ENCODE measurements at regions not wholly inside any gene's neighbourhood (a gene's known extent, or its start where the extent isn't known, plus 50 kb on each side); places are given as distances from the start of the nearest gene placed in this dataset.

DNA sequence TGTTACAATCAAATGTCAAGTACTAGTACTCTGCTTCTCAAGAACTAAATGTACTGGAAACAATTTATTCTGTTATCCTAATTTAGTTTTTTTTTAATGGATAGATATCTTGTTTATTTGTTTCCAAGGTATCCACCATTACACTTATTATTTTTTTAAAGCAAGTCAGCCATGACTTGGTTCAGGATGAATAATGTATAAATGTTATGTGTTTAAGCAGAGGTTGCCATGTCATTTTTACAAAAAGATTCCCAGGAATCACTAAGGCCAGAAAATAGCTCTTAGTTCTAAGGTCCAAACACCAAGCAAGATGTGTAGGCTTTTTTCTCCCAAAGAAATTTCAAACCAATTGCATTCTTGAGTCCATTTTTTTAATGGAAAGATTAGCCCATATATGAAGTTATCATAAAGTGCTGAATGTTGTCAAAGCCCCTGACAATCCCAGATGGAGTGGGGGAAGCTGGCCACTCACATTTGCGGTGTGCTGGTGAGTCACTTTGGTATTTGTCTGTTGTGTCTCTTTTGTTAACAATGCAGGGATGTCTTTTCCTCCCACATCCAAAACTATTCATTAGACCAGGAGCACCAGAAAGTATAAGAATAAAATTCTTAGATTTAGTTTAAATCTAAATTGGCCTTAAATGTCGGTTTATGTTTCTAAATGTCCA, 158.9 kb downstream of the COL6A3 start:
- DNase-seq, result no peak
- no peak for ATAC-seq
- intact Hi-C loops (cut with DNase I, micrococcal nuclease), result no loop called here

DNA sequence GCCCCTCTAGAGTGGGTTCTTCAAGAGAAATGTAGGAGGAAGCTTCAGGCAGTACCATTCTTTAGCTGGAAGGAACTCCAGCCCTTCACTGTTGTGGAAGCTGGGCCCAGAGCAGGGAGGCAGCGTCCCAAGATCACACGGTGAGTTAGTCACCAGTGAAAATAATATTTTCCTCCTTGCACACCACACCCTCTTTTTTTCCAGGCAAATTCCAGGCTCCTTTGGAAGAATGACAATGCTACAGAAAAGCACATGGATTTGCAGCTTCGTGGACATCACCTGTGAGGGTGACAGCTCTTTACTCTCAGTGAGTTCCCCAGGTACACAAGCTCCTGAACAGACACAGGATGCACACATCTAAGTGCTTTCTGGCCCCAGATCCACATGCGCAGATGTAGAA, 157.1 kb downstream of the COL6A3 start:
- ATAC-seq (no peak), DNase-seq (peak in 1 of 2 donors; percentile 38)

DNA sequence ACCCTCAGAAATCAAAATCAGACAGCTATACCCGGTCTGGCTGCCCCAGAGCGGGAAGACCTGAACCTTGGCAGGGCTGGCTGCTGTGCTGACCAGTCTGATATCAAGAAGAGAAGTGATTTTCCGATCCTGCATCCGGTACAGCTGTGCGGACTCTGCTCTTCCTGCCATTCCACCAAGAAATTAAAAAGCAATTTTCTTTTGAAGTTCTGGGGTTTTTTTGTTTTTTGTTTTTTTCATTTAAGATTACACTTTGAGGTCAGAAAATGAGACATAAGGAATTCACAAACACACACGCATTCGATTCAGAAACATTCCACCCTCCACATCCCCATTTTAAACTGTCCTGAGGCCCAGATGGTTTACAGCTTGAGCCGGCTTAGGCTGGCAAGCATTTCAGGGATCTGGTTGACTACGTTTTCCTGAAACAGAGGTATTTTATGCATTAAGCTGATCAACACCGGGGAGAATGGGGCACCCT, 156.5 kb downstream of the COL6A3 start:
- intact Hi-C loops (cut with DNase I, micrococcal nuclease), result no loop called here
- no peak for DNase-seq
- ATAC-seq, result no peak

More for the DNA sequence above, 157.1 kb downstream of the COL6A3 start:
- intact Hi-C loops (cut with DNase I, micrococcal nuclease), result no loop called here

DNA sequence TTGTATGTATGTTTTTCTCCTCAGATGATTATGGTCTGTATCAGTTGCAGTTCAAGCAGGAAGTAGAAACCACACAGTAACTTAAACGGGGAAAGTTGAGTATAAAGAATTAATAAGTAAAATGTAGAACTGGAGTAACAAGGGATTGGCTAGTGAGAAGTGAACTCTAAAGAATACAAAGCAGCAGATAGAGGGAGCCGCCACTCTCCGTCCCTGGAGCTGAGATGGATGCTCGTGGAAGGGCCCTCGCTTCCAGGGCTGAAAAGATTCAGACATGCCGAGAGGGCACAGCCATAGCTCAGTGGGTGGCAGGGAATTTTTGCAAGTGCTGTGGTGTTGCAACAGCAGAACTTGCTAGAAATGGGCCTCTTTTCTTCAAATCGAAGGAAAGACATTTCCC, 155.8 kb downstream of the COL6A3 start:
- ATAC-seq, result no peak

DNA sequence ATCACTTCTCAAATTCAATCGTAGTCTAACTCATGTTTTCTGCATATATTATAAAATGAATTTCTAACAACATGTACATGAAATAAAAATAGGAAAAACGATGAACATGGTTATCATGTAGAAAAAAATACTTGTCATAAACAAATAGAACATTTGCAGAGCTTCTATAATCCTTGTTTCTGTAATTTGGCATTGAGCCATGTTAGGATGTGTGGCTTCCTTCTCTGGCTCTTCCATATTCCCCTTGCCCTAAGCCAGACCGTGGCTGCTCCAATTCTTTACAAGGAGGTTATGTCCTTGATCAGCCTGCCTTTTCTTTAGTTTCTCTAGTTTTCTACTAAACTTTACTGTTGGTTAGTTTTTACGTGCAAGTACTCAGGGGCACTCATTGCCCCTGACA, 155.3 kb downstream of the COL6A3 start:
- intact Hi-C loops (cut with DNase I, micrococcal nuclease), result no loop called here
- ATAC-seq, result no peak

More for the DNA sequence above, 155.8 kb downstream of the COL6A3 start:
- intact Hi-C loops (cut with DNase I, micrococcal nuclease), result no loop called here
- no peak for DNase-seq

DNA sequence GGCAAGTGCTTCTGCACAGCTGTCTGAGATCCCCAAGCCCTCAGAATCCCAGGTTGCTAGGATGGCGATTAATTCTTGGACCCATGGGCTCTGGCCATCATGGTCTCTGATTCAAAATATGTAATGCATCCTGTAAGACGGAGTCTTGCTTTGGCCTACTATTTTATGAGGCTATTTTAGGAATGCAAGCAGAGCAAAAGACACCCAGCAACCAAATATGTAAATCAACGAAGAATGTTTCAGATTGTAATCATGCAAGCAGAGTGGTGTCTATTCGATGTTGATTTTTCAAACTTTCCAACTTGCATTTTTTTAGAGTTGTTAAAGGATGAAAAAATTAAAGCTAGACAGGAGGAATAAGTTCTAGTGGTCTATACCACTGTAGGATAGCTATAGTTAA, 154.8 kb downstream of the COL6A3 start:
- intact Hi-C loops (cut with DNase I, micrococcal nuclease), result no loop called here
- DNase-seq (no peak), ATAC-seq (no peak)

More for the DNA sequence above, 155.3 kb downstream of the COL6A3 start:
- DNase-seq, result no peak

DNA sequence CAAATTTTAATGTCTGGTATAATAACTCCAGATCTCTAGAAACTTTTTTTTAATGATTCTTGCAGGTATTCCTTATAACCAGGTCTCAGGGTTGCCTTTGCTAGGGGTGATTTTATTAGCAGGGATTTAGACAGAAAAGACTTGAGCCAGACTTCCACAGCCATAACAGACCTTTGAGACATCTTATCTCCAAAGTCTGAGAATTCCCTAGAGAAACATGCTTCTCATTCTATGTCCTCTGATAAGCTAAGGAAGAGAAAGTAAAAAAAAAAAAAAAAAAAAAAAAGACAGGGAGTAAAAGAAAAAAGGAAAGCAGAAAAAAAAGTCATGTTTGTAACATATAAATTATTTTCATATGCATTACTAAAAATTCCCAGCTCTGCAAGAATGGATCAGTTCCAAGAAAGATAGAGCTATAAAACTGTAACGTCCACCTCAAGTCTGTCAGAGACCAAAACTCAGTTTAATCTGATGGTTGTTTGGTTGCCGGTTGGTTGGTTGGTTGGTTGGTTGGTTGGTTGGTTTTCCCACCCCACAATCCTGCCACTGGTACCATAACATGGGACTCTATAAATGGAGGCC, 153.8 kb downstream of the COL6A3 start:
- DNase-seq, result no peak
- intact Hi-C loops (cut with DNase I, micrococcal nuclease), result no loop called here
- no peak for ATAC-seq

DNA sequence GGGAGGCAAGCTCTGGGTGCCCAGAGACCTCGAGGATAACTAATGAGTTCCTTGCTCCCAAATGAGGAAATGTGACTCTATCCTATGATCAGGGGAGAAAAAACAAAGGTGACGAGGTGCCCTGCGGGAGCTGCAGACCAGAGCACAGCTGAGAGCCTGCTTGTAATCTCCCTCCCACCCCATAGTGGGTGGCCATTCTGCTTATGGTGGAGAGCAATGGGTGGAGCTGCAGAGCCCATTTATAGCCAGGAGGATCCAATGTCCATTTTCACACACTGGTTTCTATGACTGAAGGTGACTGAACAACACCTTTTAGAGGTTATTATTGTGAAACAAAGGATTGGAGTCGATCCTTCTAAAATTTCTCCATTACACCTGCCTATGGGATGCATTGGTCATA, 153.3 kb downstream of the COL6A3 start:
- no peak for DNase-seq
- intact Hi-C loops (cut with DNase I, micrococcal nuclease), result no loop called here
- ATAC-seq, result no peak

DNA sequence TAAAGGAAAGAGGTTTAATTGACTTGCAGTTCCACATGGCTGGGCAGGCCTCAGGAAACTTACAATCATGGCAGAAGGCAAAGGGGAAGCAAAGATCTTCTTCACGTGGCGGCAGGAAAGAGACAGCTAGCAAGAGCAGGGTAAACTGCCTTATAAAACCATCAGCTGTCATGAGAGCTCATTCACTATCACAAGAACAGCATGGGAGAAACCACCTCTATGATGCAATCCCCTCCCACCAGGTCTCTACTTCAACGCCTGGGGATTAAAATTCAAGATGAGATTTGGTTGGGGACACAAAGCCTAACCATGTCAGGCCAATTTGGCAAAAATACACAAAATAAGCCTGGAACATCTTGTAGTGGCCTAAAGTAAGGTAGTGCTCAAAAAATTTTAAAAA, 152.6 kb downstream of the COL6A3 start:
- ATAC-seq, result no peak
- intact Hi-C loops (cut with DNase I, micrococcal nuclease), result no loop called here
- no peak for DNase-seq

DNA sequence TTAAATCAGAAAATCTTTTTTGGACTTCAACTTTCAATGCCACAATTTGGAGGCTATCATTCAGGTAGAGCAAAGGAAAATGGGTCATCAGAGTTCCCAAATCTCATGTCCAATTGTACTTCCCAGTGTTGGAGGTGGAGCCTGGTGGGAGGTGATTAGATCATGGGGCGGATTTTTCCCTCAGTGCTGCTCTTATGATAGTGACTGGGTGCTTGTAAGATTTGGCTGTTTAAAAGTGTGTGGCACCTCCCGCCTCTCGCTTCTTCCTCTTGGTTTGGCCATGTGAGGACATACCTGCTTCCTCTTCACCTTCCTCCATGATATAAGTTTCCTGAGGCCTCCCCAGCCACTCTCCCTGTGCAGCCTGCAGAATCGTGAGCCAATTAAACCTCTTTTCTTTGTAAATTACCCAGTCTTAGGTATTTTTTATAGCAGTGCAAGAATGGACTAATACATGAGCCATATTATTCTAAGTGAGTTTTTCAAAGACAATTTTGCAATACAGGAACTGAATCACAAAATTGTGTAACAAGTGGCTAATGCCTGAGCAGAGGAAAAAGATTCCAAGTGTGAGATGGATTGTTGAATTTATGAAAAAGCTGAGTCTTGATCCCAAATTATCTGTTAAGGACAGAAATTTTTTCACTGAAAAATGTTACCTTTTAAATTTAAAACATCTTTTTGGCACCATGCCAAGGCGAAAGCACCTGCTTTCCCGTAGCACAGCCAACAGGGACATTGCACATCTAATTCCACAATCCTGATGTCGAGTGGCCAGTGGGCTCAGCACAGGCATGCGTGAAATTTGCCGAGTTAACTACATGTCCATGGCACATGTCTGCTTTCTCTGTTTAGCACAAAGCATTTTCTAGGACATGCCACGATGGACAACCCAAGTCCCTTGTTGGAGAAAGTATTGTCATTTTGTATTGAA, 150.9 kb downstream of the COL6A3 start:
- DNase-seq, result no peak
- no peak for ATAC-seq
- intact Hi-C loops (cut with DNase I, micrococcal nuclease), result no loop called here

DNA sequence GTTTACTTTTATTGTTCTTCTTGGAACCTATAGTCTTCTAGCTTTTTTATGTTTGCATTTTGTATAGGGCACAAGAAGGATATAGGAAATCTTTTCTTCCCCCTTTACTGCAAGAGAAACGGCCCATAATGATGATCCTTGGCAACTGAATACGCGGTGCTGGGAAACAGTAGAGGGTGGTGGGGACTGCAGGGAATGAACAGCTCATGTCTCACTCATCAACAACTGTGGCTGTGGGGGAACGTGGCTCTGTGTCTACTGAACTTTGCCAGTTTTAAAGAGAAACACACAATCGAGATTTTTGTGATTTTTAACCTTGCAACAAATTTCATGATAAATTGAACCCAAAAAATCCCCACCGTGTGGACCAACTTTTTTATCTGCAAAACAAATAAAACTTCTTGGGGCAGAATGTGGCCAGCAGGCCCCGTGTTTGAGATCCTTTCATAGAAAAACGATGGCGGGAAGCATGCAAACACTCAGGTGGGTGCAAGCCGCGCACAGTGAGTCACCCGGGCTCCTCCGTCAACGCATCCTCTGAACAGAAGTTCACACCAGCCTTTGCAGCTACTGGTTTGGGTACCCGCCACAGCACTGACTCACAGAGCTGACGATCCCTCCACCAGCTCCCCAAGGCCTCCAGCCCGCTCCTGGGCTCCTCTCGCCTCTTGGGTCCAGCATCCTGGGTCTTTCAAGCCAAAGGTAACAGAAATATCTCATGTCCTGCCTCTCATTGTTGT, 149.3 kb downstream of the COL6A3 start:
- no peak for DNase-seq
- ATAC-seq, result no peak
- intact Hi-C loops (cut with DNase I, micrococcal nuclease), result no loop called here

DNA sequence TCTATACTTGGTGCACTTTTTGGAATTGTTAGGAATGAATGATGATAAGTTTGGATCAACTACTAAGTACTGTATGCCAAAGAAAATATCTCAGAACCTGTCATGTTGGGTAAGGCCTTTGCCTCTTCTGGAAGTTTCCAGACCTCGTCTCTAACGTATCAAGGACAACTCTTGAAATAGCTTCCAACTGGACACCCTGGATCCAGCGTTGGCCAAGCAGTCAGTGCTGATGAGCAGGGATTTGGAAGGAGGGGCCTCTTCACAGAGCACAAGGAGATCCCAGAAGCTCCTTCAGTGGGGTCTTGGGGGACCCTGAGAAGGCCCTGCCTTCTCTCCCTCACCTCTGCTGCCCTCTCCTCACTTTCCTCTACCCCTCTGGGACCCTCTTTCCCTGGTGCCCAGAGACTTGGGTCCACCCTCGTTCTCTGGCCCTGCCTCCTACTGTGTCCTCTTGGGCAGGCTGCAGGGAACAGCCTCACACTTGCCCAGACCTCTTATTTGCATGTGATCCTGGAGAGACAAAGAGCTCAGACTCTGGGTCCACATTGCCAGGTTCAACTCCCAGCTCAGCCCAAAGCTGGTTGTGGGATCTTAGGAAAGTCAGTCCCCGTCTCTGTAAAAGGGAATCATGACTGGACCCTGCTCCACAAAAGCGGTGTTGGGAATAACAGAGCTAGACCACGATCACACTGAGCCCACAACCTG, 145.8 kb downstream of the COL6A3 start:
- DNase-seq (no peak), ATAC-seq (no peak)
- intact Hi-C loops (cut with DNase I, micrococcal nuclease), result no loop called here

DNA sequence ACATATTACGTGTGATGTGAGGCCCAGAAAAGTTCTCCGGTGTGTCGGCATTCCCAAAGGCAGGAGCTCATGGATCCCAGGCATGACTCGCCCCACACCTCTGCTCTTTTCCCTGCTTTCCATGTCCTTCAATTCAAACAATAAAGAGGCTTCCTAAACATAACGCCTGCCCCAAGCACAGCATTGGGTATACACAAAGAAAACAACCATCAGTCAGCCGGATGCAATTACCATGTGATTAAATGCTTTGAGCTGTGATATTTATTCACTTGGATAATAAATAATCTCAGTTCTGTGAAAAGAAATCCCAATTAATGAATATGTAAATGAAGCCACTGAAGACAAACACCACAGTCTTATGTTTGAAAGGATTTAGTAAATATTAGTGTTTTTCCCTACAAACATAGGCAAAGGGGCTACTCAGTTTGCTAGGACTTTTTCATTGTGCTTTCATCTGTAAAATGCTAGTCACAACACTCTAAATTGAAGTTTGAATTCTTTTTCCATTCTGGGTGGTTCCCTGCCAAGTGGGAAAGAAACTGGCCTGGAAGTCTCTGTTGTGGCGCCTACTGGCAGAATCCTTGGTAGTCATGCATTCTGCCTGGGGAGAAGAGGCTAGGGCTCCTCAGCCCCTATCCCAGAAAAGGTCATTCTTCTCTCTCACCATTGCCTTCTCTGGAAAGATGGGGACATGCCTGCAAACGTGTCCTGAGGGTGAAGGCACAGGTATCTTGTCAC, 144.7 kb downstream of the COL6A3 start:
- intact Hi-C loops (cut with DNase I, micrococcal nuclease), result no loop called here
- DNase-seq (no peak), ATAC-seq (no peak)

DNA sequence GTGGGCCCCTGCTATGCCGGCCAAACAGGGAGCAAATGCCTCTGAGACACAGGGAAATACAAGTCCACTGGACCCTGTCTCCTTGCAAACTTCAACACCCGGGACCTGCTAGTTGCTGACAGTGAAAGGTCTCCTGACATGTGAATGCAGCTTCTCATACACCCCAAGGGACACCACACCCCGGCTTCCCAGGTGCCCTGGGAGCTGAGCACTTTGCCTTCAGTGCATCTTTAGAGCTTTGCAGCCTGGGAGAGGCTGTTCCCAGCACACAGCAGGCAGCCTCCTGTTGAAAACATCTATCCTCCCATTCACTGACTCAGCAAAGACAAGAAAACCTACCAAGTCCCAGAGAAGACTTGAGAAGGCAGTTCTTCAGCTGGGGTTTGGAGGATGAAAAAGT, 143.4 kb downstream of the COL6A3 start:
- intact Hi-C loops (cut with DNase I, micrococcal nuclease), result no loop called here
- no peak for DNase-seq
- no peak for ATAC-seq

DNA sequence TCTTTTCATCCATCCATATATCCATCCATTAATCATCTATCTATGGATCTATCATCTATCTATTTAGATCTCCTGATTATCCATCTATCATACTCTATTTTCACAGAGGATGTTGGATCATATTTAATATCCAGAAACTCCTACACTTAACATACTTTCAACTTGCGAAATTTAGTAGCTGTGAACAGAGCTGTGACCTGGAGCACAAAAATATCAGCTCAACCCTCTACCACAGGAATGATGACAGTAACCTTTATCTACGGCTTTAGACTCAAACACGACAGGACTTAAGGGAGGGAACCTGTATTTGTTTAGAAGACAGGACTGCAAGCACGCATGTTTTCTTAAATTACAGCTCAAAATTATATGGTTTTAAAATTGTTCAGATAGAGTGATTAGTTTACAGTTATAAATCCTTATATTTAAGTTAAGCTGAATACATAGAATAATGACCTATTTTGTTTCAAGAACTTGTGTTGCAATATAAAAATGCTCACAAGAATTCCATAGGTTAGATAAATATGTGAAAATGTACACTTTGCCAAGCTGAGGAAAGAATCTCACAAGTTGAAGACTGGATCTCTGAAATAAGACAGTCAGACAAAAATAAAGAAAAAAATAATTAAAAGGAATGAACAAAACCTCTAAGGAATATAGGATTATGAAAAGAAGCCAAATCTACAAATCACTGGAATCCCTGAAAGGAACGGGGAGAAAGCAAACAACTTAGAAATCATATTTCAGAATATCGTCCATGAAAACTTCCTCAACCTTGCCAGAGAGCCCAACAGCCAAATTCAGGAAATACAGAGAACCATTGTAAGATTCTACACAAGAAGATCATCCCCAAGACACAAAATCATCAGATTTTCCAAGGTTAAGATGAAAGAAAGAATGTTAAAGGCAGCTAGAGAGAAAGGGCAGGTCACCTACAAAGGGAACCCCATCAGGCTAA, 142.0 kb downstream of the COL6A3 start:
- intact Hi-C loops (cut with DNase I, micrococcal nuclease), result no loop called here
- DNase-seq (no peak), ATAC-seq (no peak)
